ENCODE measurements at regions not wholly inside any gene's neighbourhood (a gene's known extent, or its start where the extent isn't known, plus 50 kb on each side); places are given as distances from the start of the nearest gene placed in this dataset.

DNA sequence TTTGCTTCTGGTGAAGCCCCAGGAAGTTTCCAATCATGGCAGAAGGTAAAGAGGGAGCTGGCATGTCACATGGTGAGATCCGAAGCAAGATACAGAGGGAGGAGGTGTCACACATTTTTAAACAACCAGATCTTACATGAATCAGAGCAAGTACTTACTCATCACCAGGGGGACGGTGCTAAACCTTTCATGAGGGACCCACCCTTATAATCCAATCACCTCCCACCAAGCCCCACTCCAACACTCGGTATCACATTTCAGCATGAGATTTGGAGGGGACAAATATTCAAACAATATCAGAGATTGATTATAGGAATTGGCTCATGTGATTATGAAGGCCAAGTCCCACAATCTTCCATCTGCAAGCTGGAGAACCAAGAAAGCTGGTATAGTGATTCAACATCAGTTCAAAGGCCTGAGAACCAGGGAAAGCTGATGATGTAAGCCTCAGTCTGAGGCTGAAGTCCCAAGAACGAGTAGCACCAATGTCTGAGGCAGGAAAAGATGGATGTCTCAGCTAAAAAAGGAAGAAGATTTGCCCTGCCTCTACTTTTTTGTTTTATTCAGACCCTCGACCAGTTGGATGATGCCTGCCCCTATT lies 58.6 kb upstream of the WDFY2 start:
- TF ChIP-seq, protein P1, sequence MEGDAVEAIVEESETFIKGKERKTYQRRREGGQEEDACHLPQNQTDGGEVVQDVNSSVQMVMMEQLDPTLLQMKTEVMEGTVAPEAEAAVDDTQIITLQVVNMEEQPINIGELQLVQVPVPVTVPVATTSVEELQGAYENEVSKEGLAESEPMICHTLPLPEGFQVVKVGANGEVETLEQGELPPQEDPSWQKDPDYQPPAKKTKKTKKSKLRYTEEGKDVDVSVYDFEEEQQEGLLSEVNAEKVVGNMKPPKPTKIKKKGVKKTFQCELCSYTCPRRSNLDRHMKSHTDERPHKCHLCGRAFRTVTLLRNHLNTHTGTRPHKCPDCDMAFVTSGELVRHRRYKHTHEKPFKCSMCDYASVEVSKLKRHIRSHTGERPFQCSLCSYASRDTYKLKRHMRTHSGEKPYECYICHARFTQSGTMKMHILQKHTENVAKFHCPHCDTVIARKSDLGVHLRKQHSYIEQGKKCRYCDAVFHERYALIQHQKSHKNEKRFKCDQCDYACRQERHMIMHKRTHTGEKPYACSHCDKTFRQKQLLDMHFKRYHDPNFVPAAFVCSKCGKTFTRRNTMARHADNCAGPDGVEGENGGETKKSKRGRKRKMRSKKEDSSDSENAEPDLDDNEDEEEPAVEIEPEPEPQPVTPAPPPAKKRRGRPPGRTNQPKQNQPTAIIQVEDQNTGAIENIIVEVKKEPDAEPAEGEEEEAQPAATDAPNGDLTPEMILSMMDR (IDR thresholded peaks at IDR 0.05; ENCODE audit: low read depth, low read length), result no peak
- TF ChIP-seq EZH2phosphoT487 (IDR thresholded peaks at IDR 0.05; ENCODE audit: low read depth), result no peak
